GM19023 (cell line): ENCODE measurements at regions not wholly inside any gene's neighbourhood (a gene's known extent, or its start where the extent isn't known, plus 50 kb on each side); places are given as distances from the start of the nearest gene placed in this dataset.
"Not testable (repeated sequence)": the region's sequence is repeated elsewhere in the genome, so short reads cannot be mapped to it uniquely, and the experiment has no call there.

ENCODE experiments used
- ATAC-seq: cut with Tn5 transposase; IDR thresholded peaks from one replicate; pipeline ENCODE4 v1.9.1; 2021; ENCODE audit warnings: mild to moderate bottlenecking, moderate library complexity; ENCODE audit not compliant: unreplicated experiment

- ATAC-seq: no peak
Measured at GRCh38 chr2:139737659-139738058, 957.5 kb upstream of the NXPH2 start.

DNA sequence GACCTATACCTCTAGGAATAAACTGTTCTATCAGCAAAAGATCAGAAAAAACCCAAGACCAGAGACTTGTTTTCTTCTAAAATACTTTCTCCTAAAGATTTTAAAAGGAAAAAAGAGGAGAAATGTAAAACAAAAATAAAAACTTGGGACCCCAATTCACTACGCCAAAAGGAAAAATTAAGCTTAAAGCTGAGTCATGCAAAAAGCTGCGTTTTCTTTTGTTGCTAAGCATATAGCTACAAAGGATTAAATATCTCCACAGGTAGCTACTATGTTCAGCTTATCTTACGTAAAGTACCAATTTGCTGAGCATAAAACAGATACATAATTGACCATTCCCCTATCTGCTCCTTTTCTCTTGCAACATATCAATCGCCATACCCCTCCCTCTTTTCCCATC lies 950.0 kb upstream of the NXPH2 start:
- no peak for ATAC-seq

- no peak for ATAC-seq
Measured at GRCh38 chr2:139721411-139721995, 941.3 kb upstream of the NXPH2 start.

GRCh38 chr2:139720056-139720455 lies 939.9 kb upstream of the NXPH2 start:
- no peak for ATAC-seq

DNA sequence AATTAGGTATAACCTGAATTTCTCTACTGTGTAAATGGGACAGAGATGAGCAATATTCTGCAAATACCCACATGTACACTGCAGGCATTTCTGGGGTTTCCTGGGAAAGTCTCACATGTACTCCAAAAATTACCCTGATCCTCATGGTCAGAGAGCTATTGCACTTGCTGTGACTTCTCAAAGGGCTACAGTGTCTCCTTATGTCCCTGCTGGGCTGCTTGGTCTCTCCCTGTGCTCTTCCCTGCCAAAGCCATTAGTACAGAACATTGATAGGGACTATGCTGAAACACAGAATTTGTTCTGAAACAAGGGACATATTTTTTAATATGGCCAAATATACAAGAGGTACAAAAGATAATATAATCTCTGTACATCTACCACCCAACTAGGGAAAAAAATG lies 924.4 kb upstream of the NXPH2 start:
- no peak for ATAC-seq

DNA sequence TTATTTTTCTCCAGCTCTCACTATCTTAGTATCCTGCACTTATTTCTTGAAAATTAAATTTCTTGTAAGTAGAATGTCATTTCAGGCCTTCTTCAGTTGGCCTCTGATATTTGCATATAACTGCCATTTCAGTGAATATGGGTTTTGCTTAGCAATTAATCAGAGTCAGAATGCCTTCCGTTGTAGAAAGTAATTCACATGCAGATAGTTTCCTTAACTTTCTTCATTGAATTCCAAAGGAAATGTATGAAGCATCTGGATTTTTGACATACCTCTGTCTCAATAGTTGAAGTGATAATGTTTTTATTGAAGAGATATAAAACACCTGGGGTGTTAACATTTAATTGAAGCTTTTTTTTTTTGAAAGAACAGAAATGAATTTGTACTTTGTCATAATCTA lies 914.1 kb upstream of the NXPH2 start:
- no peak for ATAC-seq

DNA sequence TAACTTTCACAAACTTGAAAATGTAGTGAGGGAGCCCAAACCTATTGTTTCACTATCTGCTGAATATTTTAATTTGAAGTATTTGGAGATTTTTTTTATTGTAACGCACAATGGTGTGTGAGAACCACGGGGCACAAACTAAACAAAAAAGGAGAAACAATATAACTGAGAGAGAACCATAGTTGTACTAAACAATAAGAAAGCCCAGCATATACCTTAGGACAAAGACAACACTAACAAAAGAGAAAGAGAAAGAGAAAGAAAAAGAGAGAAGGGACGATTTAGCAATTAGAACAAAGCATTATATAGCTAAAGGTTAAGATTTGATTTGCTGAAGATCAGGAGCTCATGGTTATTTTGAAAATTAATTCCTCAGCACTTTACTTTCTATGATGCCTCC lies 906.0 kb upstream of the NXPH2 start:
- no peak for ATAC-seq

DNA sequence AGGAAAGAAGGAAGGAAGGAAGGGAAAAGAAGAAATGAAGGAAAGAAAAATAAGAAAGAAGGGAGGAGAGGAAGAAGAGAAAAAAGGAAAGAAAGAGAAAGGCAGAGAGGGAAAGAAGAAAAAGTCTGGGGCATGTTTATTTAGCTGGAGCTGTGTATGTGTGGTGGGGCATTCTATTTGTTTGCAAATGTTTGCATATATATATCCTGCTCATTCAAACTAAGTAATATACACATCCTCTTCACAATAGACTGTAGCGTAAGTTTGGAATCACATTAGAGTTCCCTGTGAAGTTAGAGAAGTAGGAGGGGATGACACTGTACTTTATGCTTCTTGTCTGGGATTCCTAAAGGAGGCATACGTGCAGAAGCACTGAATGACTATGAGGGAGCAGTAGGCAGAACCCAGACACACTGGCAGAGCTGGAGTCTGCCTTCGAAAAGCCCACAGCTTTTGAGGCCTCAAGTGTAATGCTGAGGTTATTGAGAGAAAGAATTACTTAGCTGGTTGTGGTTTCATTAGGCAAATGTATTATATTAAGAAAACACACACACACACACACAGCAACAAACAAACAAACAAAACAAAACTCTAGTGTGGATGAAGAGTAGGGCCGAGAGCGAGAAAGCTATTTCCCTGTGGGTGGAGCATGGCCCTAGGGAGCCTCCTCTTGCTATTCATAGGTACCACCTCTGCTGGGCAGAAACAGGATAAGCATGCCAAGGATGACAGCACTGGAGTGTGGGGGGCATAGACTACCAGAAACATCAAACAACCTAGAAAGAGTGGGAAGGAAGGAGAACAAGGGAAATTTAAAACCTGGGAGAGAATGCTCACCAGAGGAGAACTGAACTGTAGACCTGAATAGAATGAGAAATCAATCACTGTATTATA lies 905.1 kb upstream of the NXPH2 start:
- no peak for ATAC-seq

DNA sequence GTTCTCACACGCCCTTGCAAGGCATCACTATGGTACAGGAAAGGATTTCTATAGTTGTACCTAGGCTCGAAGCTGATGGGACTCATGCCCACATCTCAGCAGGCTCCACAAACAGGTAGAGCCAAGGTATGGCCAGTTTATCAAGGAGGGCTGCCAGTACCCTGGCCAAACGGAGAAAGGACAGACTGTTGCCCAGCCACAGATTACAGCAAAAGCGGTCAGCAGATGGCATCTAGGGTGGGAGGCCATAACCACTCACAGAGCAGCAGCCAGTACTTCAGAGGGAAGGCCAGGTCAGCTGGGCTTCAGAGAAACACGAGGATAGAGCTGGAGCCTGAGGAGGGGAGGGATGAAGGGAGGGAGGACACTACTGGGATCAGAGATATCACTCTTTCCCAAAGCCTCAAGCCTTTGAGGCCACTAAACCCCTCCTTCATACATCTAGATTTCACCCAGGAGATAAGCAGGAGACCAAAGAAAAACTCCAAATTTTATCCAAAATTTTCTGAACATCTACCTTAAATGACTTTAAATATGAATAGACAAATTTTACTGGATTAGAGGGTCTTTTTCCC lies 904.2 kb upstream of the NXPH2 start:
- ATAC-seq: no peak

- ATAC-seq: no peak
Measured at GRCh38 chr2:139674577-139674976, 894.4 kb upstream of the NXPH2 start.

- not testable (repeated sequence) for ATAC-seq
Measured at GRCh38 chr2:139673447-139673846, 893.3 kb upstream of the NXPH2 start.

GRCh38 chr2:139669675-139670074 lies 889.5 kb upstream of the NXPH2 start:
- ATAC-seq: no peak

DNA sequence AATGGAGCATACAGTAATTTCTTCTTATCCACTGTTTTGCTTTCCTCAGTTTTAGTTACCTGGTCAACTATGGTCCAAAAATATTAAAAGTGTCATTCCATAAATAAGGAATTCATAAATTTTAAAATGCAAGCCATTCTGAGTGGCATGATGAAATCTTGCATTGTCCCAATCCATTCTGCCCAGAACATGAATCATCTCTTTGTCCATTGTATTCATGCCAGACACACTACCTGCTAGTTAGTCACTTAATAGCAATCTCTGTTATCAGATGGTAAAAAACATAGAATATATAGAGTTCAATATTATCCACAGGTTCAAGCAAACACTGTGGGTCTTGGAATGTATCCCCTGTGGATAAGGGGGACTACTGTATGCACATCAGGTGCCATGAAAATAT lies 872.2 kb upstream of the NXPH2 start:
- ATAC-seq: no peak

- ATAC-seq: no peak
Measured at GRCh38 chr2:139645617-139646016, 865.4 kb upstream of the NXPH2 start.

- no peak for ATAC-seq
Measured at GRCh38 chr2:139643139-139643538, 862.9 kb upstream of the NXPH2 start.

GRCh38 chr2:139631966-139632365 lies 851.8 kb upstream of the NXPH2 start:
- no peak for ATAC-seq

- ATAC-seq: no peak
Measured at GRCh38 chr2:139628931-139629330, 848.7 kb upstream of the NXPH2 start.

GRCh38 chr2:139626128-139626527 lies 845.9 kb upstream of the NXPH2 start:
- no peak for ATAC-seq

GRCh38 chr2:139622691-139623090 lies 842.5 kb upstream of the NXPH2 start:
- no peak for ATAC-seq

DNA sequence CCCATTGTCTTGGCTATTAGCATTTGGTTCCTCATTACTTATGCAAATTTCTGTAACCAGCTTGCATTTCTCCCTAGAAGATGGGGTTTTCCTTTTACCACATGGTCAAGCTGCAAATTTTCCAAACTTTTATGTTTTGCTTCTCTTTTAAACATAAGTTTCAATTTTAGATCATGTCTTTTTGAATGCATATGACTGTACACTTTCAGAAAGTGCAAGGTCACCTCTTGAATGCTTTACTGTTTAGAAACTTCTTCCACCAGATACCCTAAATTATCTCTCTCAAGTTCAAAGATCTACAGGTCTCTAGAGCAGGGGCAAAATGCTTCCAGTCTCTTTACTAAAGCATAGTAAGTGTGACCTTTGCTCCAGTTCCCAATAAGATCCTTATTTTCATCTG lies 837.6 kb upstream of the NXPH2 start:
- no peak for ATAC-seq

- ATAC-seq: no peak
Measured at GRCh38 chr2:139613264-139613663, 833.1 kb upstream of the NXPH2 start.

DNA sequence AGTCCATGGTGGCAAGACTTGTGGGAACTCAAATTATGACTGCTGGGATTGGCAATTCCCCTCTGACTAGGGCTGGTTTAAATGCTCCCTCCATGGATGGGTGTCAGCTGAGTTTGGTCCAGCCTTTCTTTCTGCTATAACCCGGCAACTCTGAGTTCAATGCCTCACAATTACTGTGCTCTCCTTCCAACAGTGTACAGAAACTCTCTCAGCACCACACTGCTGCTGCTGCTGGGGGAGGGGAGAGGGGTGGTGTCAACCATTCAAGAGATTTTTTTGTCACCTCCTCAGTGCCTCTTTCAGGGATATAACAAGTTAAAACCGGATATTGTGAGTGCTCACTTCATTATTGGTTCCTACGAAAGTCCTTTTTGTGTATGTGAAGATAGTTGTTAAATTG lies 830.3 kb upstream of the NXPH2 start:
- ATAC-seq: no peak
